ENCODE measurements at regions not wholly inside any gene's neighbourhood (a gene's known extent, or its start where the extent isn't known, plus 50 kb on each side); places are given as distances from the start of the nearest gene placed in this dataset.
"Not testable (repeated sequence)": the region's sequence is repeated elsewhere in the genome, so short reads cannot be mapped to it uniquely, and the experiment has no call there.

- DNase-seq = peak in 54 of 58 donors; percentile 8 to 63 (median 40)
Measured at GRCh38 chr9:33623658-33624586, 99.9 kb downstream of the ANKRD18B start.

GRCh38 chr9:33628318-33628717, 104.3 kb downstream of the ANKRD18B start:
- not testable (repeated sequence) for DNase-seq

DNA sequence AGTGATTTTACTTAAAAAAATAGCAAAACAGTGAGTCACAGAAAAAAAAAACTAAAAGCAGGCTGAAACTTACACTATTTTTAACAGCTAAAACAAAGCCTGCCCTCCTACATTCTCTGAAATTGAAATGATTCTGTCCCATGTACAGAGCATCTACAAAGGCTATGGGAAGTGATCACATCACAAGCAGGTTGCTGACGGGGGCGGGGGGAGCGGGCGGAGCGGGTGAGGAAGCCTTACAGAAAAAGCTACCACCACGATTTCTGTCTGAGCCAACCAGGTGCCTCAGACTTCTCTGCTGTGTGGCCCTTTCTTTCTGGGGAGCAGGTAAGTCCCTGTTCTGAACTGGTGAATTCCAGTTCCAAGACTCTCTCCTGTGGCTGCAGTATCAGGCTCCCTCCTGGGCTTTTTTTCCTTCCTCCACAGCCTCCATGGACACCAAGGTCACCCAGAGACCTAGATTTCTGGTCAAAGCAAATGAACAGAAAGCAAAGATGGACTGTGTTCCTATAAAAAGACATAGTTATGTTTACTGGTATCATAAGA, 104.9 kb downstream of the ANKRD18B start:
- peak in 1 of 58 donors; percentile 3 for DNase-seq

DNA sequence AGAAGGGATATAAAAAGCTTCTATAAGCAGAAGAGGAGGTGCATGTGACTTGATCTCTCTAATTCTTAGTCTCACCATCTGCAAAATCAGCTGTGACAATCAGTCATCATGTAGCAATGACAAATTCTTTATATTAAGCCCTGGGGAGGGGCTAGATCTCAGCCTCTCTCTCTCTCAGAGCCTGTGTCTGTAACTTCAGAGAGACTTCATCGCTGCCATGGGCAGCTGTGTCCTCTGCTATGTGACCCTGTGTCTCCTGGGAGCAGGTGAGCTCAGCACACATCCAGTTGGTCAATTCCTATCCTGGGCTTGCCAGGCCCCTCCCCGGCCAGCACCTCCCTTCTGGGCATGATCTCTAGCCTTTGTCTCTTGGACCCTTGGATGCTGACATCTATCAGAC, 109.6 kb downstream of the ANKRD18B start:
- DNase-seq = no peak

DNA sequence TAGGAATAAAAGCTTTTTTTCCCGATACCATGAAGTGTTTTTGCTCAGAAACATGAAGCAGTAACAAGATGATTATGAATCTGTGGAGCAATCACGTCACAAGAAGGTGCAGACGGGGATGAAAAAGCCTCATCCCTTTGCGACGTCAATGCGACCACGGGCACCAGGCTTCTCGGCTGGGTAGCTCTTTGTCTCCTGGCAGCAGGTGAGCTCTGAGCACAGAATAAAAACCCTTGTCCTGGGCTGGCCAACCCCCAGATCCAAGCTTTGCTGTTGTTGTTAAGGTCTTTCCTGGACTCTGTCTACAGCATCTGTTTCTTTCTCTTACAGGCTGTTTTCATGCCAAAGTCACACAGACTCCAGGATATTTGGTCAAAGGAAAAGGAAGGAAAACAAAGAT, 113.8 kb downstream of the ANKRD18B start:
- no peak for DNase-seq

GRCh38 chr9:33638391-33638915, 114.4 kb downstream of the ANKRD18B start:
- DNase-seq = no peak

GRCh38 chr9:33645706-33646105, 121.7 kb downstream of the ANKRD18B start:
- DNase-seq = no peak

- DNase-seq = no peak
Measured at GRCh38 chr9:33649463-33649862, 125.4 kb downstream of the ANKRD18B start.

DNA sequence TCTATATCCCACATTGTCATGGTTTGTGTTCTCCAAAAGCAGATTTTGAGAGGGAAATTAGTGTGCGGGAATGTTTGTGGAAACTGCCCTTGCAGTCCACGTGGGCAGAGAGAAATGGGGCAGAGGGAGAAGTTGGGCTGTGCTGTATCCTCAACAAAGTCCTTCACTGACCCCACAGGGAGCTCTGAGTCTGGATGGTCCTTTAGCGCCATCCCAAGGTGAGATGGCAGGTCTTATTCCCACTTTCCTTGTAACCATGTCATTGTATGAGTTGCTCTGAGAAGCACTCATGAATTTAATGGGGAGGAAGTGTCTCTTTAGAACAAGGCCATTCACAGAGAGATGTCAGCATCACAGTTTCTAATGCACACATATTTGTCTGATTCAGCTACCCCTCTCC, 127.1 kb downstream of the ANKRD18B start:
- DNase-seq = no peak

- DNase-seq = peak in 1 of 58 donors; percentile 5
Measured at GRCh38 chr9:33659921-33660320, 135.4 kb upstream of the PRSS3 start.

- no peak for DNase-seq
Measured at GRCh38 chr9:33660772-33661171, 134.6 kb upstream of the PRSS3 start.

GRCh38 chr9:33661176-33661575, 134.2 kb upstream of the PRSS3 start:
- DNase-seq = no peak

- no peak for DNase-seq
Measured at GRCh38 chr9:33662871-33663270, 132.5 kb upstream of the PRSS3 start.

GRCh38 chr9:33676194-33676745, 119.1 kb upstream of the PRSS3 start:
- DNase-seq = not testable (repeated sequence)

- peak in 56 of 58 donors; percentile 5 to 81 (median 58) for DNase-seq
Measured at GRCh38 chr9:33676746-33677505, 118.4 kb upstream of the PRSS3 start.

DNA sequence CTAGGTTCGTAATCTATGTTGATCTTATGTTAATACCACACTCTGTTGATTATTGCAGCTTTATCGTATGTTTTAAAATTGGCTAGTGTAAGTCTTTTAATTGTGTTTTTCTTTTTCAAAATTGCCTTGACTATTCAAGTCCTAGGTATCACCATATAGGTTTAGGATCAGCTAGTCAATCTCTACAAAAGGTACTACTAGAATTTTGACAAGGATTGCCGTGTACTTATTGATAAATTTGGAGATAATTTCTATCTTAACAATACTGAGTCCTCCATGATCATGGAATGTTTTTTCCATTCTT, 117.9 kb upstream of the PRSS3 start:
- DNase-seq = no peak

DNA sequence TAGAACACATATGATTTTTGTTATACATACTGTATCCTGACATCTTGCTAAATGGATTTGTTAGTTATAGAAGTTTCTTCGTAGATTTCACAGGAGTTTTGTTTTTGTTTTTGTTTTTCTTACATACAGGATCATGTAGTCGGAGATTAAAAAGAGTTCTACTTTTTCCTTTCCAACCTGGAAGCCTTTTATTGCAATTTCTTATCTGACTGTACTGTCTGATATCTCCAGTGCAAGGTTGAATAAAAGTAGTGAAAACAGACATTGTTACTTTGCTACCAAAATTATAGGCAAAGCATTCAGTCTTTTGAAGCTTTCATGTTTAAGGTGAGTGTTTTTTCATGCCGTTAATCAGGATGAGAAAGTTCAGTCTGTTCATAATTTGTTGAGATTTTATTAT, 117.4 kb upstream of the PRSS3 start:
- DNase-seq = no peak

- no peak for DNase-seq
Measured at GRCh38 chr9:33682551-33682950, 112.8 kb upstream of the PRSS3 start.

- no peak for DNase-seq
Measured at GRCh38 chr9:33684831-33685230, 110.5 kb upstream of the PRSS3 start.

DNA sequence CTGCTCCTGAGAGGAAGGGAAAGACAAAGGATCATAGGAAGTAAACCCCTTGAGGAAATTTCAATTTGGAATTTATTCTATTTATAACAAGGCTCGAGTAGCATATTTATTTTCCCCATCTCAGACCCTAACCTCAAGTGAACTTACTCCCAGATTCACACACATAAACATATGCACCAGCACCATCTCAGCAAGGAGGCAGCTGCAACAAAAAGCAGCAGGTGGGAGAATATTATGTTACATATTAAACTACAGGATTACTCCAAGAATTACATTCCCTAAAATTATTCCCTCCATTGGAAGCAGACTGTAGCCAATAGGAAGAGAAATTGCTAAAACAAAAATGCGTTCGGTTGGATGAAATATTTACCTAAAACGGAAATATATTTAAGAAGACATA, 108.4 kb upstream of the PRSS3 start:
- no peak for DNase-seq

DNA sequence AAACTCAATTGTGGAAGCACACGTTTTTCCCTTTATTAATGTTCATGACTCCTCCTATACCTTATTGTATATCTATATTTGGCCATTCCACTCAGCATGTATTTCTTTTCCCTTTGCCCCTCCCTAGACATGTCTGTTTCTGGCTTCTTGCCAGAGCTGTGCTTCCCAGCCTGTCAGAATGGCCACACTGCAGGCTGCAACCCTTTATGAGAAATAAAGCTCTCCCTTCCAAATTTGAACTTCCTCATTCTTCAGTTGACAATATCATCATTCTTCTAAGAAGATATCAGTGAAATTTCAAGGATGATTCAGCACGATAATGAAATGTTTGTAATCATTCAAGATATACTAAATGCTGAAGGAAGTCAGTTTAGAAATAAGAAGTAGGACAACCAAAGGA, 107.6 kb upstream of the PRSS3 start:
- DNase-seq = no peak
